HEK293 (cell line): ENCODE measurements at regions not wholly inside any gene's neighbourhood (a gene's known extent, or its start where the extent isn't known, plus 50 kb on each side); places are given as distances from the start of the nearest gene placed in this dataset.
A peak's percentile ranks its signal among the peaks of the same experiment; 100 is the strongest.

Source experiments
- CTCF ChIA-PET: fragments of 350-600 bp; formaldehyde crosslinking; extraction: SDS; loops from one replicate; lab custom pipeline; 2021; ENCODE audit warnings: antibody characterized with exemption; lab: Yijun Ruan, JAX
- POLR2A ChIA-PET: fragments of 300-600 bp; formaldehyde crosslinking; extraction: SDS; loops from one replicate; lab custom pipeline; 2020; ENCODE audit warnings: antibody characterized with exemption, inconsistent platforms; lab: Yijun Ruan, JAX
- H3K27ac ChIP-seq: fragments of 200-500 bp; sonication (Bioruptor generic); 2 replicates; pipeline ENCODE4 v1.5.1; 2014; ENCODE audit warnings: low read depth, low read length, control low read depth, inconsistent platforms; ENCODE audit errors: extremely low read depth
- H3K36me3 ChIP-seq, 2 experiments: fragments of 200-500 bp in 1 of 2; sonication (Bioruptor generic) in 1 of 2; 1 replicate in 1 of 2; 2 replicates in 1 of 2; pipeline ENCODE4 v1.5.1; 2014 to 2017; ENCODE audit warnings: inconsistent platforms in 2 of 2, low read length in 2 of 2; ENCODE audit not compliant: control insufficient read depth in 2 of 2, insufficient read depth in 1 of 2
- H3K4me1 ChIP-seq: fragments of 200-500 bp; sonication (Bioruptor generic); 2 replicates; pipeline ENCODE4 v1.5.1; 2014; ENCODE audit warnings: mild to moderate bottlenecking, low read length, inconsistent platforms; ENCODE audit not compliant: control insufficient read depth, insufficient read depth
- H3K4me3 ChIP-seq: 2 replicates; pipeline ENCODE4 v1.5.1; 2011; ENCODE audit warnings: low read depth, mild to moderate bottlenecking, control low read depth, low read length, moderate library complexity
- H3K9me3 ChIP-seq: fragments of 200-500 bp; sonication (Bioruptor generic); 2 replicates; pipeline ENCODE4 v1.5.1; 2014; ENCODE audit warnings: low read depth, low read length, inconsistent platforms; ENCODE audit not compliant: control insufficient read depth, insufficient read depth
- SETDB1 ChIP-seq: IDR thresholded peaks from one replicate; pipeline ENCODE4 v1.6.1; 2017; ENCODE audit warnings: mild to moderate bottlenecking, low read length, moderate library complexity, mixed read lengths; ENCODE audit not compliant: insufficient read length
- YY2 ChIP-seq: fragments of 450-650 bp; formaldehyde crosslinking; IDR thresholded peaks from 2 replicates; pipeline ENCODE4 v1.5.1; 2016; ENCODE audit warnings: missing biosample characterization, missing genetic modification characterization
- ZFP3 ChIP-seq: fragments of 450-650 bp; formaldehyde crosslinking; IDR thresholded peaks from 2 replicates; pipeline ENCODE4 v1.5.1; 2016; ENCODE audit warnings: low read depth, missing biosample characterization, missing genetic modification characterization
- ZNF10 ChIP-seq: fragments of 450-650 bp; formaldehyde crosslinking; IDR thresholded peaks from 2 replicates; pipeline ENCODE4 v1.5.1; 2017; ENCODE audit warnings: missing biosample characterization, missing genetic modification characterization
- ZNF133 ChIP-seq: fragments of 450-650 bp; formaldehyde crosslinking; IDR thresholded peaks from 2 replicates; pipeline ENCODE4 v1.5.1; 2016; ENCODE audit warnings: missing biosample characterization, missing genetic modification characterization
- ZNF24 ChIP-seq: fragments of 450-650 bp; formaldehyde crosslinking; IDR thresholded peaks from 2 replicates; pipeline ENCODE4 v1.5.1; 2016; ENCODE audit warnings: missing biosample characterization, missing genetic modification characterization
- ZNF302 ChIP-seq: fragments of 450-650 bp; formaldehyde crosslinking; IDR thresholded peaks from 2 replicates; pipeline ENCODE4 v1.5.1; 2016; ENCODE audit warnings: missing biosample characterization, missing genetic modification characterization, low read depth
- ZNF350 ChIP-seq: fragments of 450-650 bp; formaldehyde crosslinking; IDR thresholded peaks from 2 replicates; pipeline ENCODE4 v1.5.0; 2017; ENCODE audit warnings: missing biosample characterization, mild to moderate bottlenecking, missing genetic modification characterization
- ZNF501 ChIP-seq: fragments of 450-650 bp; formaldehyde crosslinking; IDR thresholded peaks from 2 replicates; pipeline ENCODE4 v1.5.1; 2016; ENCODE audit warnings: missing biosample characterization, missing genetic modification characterization
- ZNF660 ChIP-seq: fragments of 450-650 bp; IDR thresholded peaks from 2 replicates; pipeline ENCODE4 v1.5.1; 2018; ENCODE audit warnings: missing biosample characterization, mild to moderate bottlenecking, missing genetic modification characterization
- ZNF707 ChIP-seq: fragments of 450-650 bp; formaldehyde crosslinking; IDR thresholded peaks from 2 replicates; pipeline ENCODE4 v1.5.1; 2016; ENCODE audit warnings: missing biosample characterization, missing genetic modification characterization
- TF ChIP-seq, protein P1 (sequence below): sonication (generic); formaldehyde crosslinking; IDR thresholded peaks from 2 replicates; pipeline ENCODE4 v1.8.1; 2022; ENCODE audit warnings: mild to moderate bottlenecking, moderate library complexity, missing genetic modification reagents
- TF ChIP-seq, protein P2 (sequence below): fragments of 450-650 bp; formaldehyde crosslinking; IDR thresholded peaks from 2 replicates; pipeline ENCODE4 v1.5.0; 2017; ENCODE audit warnings: missing biosample characterization, missing genetic modification characterization, borderline replicate concordance
- TF ChIP-seq, protein P3 (sequence below): fragments of 450-650 bp; formaldehyde crosslinking; IDR thresholded peaks from 2 replicates; pipeline ENCODE4 v1.5.1; 2017; ENCODE audit warnings: missing biosample characterization, missing genetic modification characterization

DNA sequence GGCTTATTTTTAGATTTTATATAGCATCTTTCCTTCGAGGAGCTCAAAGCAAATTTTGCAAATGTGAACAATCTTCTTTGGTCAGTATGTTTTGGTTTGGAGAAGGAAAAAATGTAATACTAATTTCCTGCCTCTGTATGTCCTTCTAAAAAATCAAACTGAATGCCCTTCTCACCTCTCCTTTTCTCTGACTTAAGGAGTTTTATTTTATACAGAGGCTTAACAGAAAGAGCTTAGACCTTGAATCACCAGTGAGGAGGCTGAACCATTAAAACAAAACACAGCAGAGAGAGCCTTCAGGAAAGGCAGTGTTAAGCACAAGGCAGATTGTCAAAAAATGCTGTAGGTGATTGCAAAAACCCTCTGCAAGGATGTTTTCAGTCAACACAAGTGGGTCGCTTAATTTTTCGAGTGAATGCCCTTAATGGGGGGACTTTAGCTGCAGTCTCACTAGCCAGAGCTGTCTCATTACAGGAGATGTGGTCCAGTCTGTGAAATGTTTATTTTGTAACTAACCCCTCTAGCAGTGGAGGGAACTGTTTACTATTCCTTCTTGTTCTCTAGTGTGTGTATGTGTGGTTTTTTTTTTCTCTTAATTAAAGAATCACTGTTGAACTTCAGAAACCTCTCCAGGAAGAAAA is 481.3 kb upstream of the CITED2 start (continued):
- no peak for TF ChIP-seq ZNF660 (tag by site-specific recombination)
- no peak for TF ChIP-seq ZNF707 (tag by site-specific recombination)
- no peak for TF ChIP-seq ZNF501 (tag by site-specific recombination)
- TF ChIP-seq ZNF24 (tag by site-specific recombination), result no peak
- TF ChIP-seq, protein P1, sequence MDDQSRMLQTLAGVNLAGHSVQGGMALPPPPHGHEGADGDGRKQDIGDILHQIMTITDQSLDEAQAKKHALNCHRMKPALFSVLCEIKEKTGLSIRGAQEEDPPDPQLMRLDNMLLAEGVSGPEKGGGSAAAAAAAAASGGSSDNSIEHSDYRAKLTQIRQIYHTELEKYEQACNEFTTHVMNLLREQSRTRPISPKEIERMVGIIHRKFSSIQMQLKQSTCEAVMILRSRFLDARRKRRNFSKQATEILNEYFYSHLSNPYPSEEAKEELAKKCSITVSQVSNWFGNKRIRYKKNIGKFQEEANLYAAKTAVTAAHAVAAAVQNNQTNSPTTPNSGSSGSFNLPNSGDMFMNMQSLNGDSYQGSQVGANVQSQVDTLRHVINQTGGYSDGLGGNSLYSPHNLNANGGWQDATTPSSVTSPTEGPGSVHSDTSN (CRISPR knock-in tag), result no peak
- TF ChIP-seq ZNF10 (tag by site-specific recombination), result 0 out of 2 replicates have a peak, but pooled peaks have one; percentile 14
- no peak for TF ChIP-seq ZNF350 (tag by site-specific recombination)
- TF ChIP-seq, all 188 proteins: peak for 5

DNA sequence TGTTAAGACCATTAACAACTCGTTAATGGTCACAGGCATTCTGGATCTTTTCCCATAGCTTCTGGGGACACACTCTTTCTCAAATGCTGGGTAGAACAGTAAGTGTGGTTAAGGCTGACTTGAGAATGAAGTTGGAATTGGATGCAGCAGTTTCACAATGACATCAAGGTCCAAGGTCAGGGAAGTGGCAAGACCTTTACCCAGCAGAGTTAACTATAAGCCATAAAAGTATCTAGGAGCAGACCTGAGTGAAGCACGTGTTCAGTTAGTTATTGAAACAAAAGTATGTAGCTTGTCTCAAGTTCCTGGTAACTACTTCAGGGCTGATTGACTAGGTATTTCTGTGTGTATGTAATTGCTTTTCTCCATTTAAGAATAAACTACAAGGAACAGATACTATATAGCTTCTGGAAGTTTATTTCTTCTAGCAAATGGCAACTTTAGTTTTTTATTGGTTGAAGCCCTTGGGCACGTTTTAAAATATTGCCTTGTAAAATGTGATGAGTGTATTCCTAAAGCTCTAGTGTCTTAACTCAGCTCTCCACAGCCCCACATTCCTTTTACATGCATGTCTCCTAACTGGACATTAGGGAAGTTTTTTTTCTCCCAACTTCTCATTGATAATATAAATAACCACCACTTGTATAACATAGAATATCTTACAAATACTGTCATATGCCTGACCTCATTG is 479.0 kb upstream of the CITED2 start:
- H3K4me3 ChIP-seq, result no peak overlapping the region
- peaks cover 8% of the 10 kb centered on the region for H3K4me1 ChIP-seq
- no peak overlapping the region for H3K27ac ChIP-seq
- TF ChIP-seq, protein P2, sequence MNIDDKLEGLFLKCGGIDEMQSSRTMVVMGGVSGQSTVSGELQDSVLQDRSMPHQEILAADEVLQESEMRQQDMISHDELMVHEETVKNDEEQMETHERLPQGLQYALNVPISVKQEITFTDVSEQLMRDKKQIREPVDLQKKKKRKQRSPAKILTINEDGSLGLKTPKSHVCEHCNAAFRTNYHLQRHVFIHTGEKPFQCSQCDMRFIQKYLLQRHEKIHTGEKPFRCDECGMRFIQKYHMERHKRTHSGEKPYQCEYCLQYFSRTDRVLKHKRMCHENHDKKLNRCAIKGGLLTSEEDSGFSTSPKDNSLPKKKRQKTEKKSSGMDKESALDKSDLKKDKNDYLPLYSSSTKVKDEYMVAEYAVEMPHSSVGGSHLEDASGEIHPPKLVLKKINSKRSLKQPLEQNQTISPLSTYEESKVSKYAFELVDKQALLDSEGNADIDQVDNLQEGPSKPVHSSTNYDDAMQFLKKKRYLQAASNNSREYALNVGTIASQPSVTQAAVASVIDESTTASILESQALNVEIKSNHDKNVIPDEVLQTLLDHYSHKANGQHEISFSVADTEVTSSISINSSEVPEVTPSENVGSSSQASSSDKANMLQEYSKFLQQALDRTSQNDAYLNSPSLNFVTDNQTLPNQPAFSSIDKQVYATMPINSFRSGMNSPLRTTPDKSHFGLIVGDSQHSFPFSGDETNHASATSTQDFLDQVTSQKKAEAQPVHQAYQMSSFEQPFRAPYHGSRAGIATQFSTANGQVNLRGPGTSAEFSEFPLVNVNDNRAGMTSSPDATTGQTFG (tag by site-specific recombination), result no peak
- TF ChIP-seq ZNF302 (tag by site-specific recombination), result no peak
- TF ChIP-seq, protein P3, sequence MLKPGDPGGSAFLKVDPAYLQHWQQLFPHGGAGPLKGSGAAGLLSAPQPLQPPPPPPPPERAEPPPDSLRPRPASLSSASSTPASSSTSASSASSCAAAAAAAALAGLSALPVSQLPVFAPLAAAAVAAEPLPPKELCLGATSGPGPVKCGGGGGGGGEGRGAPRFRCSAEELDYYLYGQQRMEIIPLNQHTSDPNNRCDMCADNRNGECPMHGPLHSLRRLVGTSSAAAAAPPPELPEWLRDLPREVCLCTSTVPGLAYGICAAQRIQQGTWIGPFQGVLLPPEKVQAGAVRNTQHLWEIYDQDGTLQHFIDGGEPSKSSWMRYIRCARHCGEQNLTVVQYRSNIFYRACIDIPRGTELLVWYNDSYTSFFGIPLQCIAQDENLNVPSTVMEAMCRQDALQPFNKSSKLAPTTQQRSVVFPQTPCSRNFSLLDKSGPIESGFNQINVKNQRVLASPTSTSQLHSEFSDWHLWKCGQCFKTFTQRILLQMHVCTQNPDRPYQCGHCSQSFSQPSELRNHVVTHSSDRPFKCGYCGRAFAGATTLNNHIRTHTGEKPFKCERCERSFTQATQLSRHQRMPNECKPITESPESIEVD (tag by site-specific recombination), result 0 out of 2 replicates have a peak, but pooled peaks have one; percentile 32
- TF ChIP-seq ZFP3 (tag by site-specific recombination), result no peak
- no peak for TF ChIP-seq ZNF133
- TF ChIP-seq, all 188 proteins: peak for 1
- H3K36me3 ChIP-seq, result no peaks in the 10 kb centered on the region
- ChIA-PET CTCF (interaction anchor here (0.6 to 0.9 kb wide), 5 partner anchors 11 to 484 kb away, joined by 3 read pairs; no protein-coding TSS in a partner anchor), POLR2A (interaction anchor here (0.6 to 2.0 kb wide), 2 partner anchors 140 to 480 kb away, joined by 3 to 9 read pairs; partner anchors contain the start of gene CITED2)
- no peaks in the 10 kb centered on the region for H3K9me3 ChIP-seq

DNA sequence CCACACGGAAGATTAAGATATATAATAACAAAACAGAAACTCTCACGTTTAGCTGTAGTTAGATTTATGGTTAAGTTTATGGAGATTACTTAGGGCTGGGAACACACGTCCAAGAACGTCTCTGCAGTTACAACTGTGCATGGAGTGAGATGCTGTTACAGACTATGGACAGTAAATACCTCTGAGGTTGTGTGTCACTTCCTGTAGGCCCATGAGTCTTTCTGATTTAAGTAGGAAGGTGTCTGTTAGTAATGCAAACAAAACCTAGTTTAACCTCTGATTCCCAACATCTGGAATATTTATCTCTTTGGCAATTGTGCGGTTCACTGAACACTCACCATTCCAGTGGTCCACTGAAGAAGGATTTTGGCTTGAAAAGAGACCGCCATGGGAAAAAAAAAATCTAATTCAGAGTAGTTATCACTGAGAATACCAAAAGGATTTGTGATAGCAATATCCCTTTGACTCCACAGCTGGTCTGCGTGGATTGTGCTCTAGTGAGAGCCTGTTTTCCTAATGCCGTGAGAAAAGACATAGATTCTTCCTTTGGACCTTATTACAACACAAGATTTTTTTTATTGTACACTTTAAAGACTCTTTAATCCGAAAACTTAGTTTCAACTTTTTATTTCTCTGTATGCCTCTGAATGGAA is 478.2 kb upstream of the CITED2 start:
- ChIA-PET POLR2A (interaction anchor here (2.0 kb wide), 1 partner anchor 479 kb away, joined by 9 read pairs; the partner anchor contains the start of gene CITED2), CTCF (interaction anchor here (0.5 to 0.9 kb wide), 4 partner anchors 12 to 483 kb away, joined by 3 read pairs; partner anchors contain the start of gene CITED2)
- Histone ChIP-seq H3K9me3 (no peaks in the 10 kb centered on the region), H3K27ac (no peak overlapping the region), H3K36me3 (no peaks in the 10 kb centered on the region), H3K4me3 (no peak overlapping the region), H3K4me1 (peaks cover 8% of the 10 kb centered on the region)
- TF ChIP-seq YY2 (no peak), ZNF350 (tag by site-specific recombination) (no peak), SETDB1 (peak; percentile 14)
